HG03095 (cell line): ENCODE measurements at regions not wholly inside any gene's neighbourhood (a gene's known extent, or its start where the extent isn't known, plus 50 kb on each side); places are given as distances from the start of the nearest gene placed in this dataset.
"Not testable (repeated sequence)": the region's sequence is repeated elsewhere in the genome, so short reads cannot be mapped to it uniquely, and the experiment has no call there.

Experiments
- ATAC-seq: cut with Tn5 transposase; IDR thresholded peaks from one replicate; pipeline ENCODE4 v1.9.1; 2021; ENCODE audit warnings: moderate library complexity; ENCODE audit not compliant: unreplicated experiment

DNA sequence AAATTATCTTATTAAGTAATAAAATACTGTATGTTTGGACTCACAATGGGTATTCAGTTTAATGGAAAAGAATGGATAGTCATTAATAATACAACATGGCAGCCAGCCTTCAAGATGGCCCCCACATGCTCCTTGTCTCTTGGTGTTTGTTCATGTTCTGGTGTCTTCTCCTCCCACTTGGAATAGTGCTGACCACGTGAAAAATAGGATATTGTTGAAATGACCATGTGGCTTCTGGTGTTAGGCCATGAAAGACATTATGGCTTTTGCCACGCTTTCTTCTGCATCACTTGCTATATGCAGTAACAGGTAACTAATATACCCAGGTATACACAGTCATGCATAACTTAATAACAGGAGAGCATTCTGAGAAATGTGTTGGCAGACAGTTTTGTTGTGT is 341.0 kb downstream of the KCNJ2 start:
- no peak for ATAC-seq

DNA sequence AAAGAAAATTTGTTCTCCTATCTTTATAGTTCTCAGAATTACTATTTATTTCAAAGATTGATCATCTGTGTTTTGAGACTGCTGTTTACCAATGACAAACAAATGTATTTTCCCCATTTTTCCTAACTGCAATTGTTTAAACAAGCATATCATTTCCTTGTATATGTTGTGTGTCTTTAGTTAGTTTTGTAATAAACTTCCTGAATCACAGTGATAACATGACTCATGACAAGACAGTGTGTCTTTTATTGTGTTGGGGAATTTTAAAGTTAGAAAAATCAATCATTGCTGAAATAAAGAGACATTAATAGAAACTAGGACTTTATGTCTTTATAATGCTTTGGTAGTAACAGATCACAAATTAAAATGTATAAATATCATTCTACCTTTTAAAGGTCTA is 348.5 kb downstream of the KCNJ2 start:
- no peak for ATAC-seq

DNA sequence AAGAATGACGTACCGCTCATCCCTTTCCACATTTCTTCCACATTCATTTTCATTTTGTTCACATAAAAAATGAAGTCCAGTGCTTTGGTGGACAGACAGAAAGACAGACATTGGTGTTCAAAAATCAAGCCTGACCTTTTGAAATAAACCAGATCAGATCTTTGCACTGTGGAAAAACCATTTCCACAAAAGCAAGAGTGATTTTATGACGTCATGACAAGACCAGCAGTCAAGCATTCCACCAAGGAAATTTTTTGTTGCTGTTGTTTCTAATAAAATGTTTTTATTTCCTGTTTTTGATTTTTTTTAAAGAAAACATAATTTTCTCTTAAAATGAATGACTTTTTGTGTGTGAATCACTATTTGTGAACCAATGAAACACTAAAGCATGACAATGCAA is 350.0 kb downstream of the KCNJ2 start:
- no peak for ATAC-seq

DNA sequence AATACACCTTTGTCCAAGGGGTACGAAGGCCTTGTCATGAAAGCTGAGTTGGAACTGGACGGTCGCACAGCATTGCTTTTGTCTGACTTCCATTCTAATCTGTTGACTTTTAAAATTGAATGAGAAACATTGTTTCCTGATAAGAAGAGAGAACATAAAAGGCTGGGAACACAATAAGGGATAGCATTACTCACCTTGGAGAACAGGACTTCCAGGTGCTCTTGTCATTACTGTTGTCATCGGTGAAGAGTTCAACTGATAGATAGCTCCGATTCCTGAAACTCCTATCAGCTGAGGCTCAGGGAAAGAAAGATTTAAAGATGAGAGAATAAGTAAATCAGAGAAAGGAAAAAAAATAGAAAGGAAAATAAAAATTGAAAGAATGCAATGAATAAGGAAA is 351.1 kb downstream of the KCNJ2 start:
- ATAC-seq, result no peak

DNA sequence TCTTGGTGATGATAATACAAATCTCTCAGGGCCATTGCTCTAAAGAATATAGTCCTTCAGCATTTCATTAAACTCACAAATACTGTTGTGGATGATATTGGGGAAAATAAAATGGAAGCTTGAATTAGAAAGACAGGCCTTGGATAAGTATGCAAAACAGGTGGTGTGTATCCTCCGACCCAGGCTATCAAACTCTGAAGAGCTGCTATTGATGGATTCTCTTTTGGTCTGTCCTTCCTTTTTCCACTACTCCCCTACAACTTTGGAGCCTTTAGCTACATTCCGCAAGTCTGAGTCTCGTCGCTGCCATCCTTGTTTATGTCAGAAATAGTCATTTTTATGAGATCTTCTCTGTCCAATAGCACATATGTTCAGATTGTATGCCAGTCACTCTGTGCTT is 351.6 kb downstream of the KCNJ2 start:
- ATAC-seq, result no peak

DNA sequence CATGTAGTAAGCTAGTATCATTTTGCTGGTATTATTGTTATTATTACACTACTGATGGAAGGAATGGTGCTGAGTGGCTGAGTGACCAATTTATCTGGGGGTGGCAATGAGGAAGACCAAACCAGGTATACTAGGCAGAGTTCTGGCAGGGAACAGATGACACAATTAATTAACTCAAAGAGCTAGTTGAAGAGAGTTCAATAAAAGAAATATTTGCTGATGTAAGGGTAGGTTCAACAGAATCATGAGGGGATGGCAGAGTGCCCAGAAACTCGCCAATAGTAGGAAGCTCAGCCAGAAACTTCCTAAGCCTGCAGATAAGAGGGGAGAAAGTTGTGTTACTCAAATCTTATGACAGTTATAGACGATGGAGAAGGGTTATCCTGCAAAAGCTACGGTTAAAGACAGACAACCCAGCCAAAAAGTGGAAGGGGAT is 352.5 kb downstream of the KCNJ2 start:
- no peak for ATAC-seq

DNA sequence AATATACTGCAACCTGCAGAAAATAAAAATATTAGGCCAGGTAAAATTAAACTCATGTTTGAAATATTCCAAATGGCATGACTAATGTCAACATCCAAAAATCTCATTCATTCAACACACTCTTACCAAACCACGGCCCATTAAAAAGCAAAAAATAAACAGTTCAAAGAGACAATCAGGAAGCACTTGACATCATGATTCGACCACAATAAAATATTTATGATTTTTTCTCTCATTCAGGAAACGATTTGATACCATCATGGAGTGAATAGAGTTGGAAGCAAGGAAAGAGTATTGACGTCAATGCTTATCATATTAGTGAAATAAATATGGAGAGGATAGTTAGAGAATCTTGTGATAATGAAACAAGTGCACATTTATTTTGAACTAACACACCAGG is 354.1 kb downstream of the KCNJ2 start:
- ATAC-seq, result no peak

DNA sequence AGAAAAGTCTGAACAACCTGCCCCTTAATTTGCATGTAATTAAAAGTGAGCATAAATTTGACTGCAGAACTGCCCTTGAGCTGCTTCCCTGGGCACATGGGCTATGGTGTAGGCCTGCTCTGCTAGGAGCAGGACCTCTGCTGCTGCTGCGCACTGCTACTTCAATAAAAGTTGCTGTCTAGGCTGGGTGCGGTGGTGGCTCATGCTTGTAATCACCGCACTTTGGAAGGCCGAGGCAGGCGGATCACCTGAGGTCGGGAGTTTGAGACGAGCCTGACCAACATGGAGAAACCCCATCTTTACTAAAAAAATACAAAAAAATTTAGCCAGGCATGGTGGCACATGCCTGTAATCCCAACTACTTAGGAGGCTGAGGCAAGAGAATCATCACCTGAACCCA is 355.7 kb downstream of the KCNJ2 start:
- not testable (repeated sequence) for ATAC-seq

DNA sequence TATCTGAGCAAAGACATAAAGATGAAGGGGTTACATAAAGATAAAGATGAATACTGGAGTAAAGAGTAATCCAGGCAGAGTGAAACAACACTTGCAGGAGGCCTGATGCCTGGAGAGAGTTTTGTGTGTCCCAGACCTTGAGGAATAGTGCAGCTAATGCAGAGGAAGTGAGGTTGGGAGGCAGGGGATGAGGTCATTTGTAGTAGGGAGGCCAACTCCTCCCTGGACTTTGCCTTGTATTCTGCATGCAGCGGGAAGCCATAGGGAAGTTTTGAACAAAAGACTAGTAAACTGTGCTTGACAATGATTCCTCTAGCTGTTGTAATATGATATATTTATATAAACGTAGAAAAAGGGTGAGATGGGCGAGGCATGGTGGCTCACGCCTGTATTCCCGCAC is 356.6 kb downstream of the KCNJ2 start:
- no peak for ATAC-seq

DNA sequence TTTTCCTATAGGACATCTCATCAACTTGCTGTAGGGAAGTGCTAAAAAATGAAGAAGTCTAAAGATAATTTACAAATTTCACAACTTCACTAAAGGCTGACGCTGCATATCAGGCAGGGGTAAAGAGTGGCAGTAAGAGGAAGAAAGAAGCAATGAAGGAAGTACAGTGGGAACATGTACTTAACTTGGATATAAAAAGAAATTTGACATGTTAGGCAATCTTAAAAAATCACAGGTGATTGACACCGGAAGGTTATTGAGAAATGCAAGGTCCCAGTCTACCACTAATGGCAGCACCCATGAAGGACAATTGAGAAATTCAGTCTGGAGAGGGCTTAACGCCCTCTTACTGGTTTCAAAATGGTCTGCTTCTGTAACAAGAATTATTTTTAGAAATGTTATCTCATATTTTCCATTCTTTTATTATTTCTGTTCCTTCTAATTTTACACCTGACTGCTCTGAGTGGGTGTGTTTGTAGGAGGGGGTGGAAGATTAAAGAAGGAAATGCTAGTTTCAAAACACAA is 358.1 kb downstream of the KCNJ2 start:
- ATAC-seq, result no peak

DNA sequence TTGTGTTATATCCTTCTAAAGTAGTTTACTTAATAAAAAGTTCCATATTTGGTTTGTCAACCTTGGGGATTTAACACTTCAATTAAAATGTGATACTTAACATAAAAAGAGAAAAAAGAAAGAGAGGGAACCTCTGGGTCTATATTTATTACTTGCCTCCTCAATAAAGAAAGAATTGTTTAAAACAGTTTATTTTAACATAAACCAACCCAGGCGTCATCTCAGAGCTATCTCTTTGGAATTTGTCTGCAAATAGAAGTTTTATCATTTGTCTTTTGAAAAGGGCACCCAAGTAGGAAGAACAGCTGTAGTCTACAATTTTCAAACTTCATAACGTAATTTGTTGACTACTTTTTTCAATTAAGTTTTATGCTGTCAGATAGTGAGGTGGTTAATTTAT is 364.1 kb downstream of the KCNJ2 start:
- no peak for ATAC-seq

DNA sequence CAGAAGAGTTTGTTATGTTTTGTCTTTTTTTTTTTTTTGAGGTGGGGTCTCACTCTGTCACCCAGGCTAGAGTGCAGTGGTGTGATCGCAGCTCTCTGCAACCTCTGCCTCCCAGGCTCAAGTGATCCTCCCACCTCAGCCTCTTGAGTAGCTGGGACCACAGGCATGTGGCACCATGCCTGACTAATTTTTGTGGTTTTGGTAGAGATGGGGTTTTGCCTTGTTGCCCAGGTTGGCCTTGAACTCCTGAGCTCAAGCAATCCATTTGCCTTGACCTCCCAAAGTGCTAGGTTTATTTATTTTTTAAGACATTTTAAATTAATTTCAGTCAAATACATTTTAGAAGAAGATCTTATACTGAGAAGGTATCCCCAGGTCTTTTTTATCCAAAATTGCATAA is 366.7 kb downstream of the KCNJ2 start:
- no peak for ATAC-seq

DNA sequence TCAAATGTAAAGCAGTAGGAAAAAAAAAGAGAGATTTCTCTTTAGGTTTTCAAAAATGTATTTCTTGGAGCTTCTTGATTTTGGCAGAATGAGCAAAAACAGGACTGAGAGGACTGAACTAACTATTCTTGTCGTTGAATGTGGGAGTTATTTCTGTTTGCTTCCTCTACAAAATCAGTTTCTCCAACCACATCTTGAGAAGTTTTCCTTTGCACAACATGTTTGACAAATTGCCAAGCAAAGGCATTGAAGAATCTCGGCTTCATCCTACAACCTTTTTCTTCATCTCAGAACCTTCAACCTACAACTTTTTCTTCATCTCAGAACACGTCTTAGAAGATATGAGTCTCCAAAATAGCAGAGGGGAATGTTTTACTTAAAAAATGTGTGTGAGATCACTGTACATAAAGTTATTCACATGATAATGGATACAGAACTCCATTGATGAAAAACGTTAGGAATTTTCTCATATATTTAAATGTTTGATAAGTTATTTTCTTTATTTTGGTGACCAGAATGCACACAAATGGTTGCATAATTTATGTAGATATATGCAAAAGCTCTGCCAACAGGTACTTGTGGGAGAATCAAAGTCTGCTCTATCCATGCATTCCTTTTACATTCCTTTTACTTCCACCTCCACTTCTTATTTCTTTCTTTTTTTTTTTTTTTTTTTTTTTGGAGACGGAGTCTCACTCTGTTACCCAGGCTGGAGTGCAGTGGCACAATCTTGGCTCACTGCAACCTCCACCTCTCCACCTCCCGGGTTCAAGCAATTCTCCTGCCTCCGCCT is 370.0 kb downstream of the KCNJ2 start:
- no peak for ATAC-seq

DNA sequence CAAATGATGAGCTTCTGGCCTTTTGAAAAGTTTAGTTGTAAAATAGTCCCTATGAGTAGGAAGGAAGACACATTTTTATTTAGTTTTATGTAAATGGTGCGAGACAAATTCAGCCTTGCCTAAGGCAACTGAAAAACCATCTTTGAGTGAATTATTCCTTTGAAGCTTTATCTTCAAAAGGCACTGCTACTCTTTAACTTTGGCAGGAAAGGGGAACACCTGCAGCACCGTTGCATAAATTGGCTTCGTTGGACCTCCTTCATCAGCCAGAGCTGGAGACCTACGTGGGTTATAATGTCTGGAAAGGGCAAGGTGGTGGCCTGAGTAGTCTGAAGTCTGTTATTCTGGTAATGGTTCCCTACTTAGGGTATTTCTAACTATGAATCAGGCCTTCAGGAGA is 373.5 kb downstream of the KCNJ2 start:
- no peak for ATAC-seq

DNA sequence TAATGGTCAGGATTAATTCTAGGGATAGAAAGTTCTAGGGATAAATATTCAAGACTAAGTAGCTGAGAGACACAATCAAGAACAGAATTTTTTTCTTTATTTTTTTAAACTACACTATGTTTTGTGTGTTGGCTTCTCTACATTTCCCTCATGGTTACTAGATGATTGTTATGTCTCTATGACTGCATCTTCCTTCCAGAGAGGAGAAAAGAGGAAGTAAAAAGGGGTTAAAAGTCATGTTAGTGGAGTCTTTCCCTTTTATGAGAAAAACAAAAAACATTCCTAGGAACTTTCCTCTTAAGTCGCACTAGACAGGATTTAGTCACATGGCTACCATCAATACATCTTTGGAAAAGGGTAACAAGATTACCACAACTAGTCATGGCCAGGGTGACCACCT is 375.0 kb downstream of the KCNJ2 start:
- no peak for ATAC-seq

DNA sequence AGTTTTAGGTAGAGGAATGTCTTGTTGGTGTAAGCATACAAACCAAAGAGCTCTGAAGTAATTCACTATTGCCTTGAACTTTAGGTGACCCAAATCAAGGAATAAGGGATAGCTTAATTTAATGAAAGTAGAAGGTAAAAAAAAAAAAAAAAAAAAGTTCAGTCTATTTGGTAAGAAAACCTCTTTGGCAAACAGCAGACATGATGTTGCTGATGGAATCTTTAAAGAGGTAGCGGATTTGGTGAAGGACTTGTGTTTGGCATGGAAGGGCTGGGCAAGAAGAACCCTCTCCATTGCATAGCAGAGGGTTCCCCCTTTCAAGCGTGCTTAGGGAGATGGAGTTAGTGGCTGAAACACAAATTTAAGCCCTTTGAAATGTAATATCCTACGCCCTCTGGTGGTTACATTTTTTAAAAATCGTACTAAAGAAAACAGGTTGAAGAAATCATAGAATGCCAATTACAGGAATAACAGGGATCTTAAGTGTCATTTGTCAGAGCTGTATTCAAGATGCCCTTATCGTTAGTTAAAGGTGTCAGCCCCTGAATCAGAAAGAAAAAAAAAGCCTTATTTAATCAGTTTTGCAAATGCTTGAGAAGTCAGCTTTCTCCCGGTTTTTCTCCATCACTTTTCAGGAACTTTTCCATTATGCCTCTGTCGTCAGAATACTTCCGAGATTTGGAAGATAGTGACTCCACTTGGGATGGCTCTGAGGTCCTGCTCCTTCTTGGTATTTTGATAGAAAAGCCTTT is 383.1 kb downstream of the KCNJ2 start:
- ATAC-seq, result no peak

DNA sequence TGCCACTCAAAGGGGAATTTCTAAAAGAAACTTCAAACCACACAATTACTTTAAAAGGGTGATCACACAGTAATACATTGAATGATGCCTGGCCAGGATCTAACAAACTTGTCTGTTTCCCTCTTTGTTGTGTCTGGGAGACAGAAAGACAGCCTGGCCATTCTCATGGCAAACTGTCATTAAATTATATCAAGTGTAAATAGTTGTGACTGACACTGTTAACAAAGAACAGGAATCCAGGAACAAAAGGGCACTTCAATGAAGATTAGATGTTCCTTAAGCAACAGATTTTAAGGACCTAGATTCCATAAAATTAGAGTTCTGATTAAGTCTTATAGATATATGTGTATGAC is 383.6 kb downstream of the KCNJ2 start:
- no peak for ATAC-seq

DNA sequence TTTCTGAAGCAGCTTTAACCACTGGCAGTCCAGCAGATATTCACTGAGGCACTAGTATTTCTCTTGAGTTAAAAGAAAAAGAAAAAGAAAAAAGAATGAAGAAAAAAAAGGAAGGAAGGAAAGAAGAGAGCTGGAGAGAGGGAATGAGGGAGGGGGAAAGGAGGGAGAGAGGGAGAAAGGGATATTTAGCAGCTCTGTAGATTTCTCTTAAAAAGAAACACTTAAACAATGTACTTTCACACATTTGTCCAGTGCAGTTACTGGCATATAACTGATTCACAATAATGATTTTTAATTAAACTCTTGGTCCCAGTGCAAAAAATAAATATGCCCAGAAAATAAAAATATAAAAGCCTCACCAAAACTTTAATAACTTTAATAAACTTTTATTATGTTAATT is 386.4 kb downstream of the KCNJ2 start:
- ATAC-seq, result no peak

DNA sequence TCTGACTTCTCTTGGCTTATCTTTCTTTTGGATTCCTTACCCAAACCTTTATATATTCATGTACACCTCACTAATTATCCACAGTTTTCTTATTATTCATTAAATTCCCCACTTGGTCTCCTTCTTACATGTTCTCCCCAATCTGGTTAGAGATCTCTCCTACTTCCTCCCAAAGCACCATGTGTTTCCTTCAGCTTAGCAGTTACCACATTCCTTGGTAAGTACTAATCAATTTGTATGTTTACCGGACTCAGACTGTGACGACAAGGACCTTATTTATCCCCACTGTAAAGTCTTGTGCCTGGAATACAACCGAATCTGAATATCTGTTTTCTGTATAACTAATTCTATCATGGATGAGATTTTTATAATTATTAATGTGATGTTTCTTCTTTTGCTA is 389.5 kb downstream of the KCNJ2 start:
- ATAC-seq, result no peak

DNA sequence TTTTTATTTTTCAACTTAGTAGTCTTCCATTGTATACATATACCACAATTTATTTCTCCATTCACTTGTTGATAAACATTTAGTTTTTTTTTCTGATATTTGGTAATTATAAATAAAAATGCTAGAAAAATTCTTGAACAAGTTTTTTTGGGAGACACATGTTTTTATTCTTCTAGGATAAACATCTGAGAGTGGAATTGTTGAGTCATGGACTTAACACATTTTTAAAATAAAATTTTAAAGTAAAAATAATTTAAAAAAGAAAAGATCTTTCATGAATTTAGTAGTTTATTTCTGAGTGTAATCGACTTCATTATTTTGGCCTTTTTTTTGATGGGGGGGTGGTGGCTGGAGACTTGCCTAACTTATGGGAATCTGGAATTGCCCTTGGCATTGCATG is 391.1 kb downstream of the KCNJ2 start:
- no peak for ATAC-seq

DNA sequence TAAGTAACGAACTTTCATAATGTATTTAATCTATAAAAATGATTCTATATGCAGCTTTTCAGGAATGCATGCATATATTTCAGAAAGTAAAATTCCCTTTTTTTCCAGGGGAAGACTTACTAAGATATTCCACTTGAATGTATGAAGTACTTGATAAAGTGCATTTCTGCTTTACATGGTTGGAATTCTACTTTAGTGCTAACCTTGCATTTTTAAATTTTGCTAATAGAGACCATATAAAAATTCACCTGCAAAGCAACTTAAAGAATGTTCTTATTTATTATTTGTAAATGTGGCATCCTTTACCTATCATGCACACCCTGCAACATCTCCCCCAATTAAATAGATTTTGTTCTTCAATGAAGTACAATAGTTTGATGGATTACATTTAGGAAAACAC is 392.8 kb downstream of the KCNJ2 start:
- ATAC-seq, result no peak

DNA sequence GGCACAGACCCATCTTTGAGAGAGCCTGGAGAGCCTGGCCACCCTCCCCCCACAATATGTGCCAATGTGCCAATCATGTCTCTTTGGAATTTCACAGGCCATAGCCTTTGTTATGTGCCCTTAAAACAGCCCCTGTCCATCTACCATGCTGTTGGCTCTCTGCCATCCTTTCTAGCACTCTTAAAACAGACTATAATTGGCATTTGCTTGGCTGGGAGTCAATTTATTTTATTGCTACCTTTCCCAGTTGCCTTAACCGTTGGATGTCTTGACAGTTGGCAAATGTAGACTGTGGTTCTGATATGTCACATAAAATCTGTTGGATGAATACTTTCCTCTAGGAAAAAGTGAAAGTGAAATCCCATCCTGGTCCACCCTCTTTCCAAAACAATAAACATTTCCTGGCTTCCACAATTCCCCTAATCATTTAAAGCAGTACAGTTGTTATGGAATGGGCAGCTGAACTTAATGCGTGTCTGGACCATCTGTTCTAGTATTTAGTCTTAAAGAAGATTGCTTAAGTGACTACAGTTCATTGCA is 394.0 kb downstream of the KCNJ2 start:
- ATAC-seq, result no peak
